Pons (tissue), 1 donor: ENCODE measurements at regions not wholly inside any gene's neighbourhood (a gene's known extent, or its start where the extent isn't known, plus 50 kb on each side); places are given as distances from the start of the nearest gene placed in this dataset.
A peak's percentile ranks its signal among the peaks of the same experiment; 100 is the strongest.

Source experiments
- DNase-seq: peaks from one replicate; pipeline ENCODE4 v3.0.0-alpha.2; 2016; ENCODE audit warnings: low spot score

GRCh38 chr6:19035461-19036195 lies 648.5 kb downstream of the RNF144B start:
- peak; percentile 84 for DNase-seq

- no peak for DNase-seq
These were observed 649.0 kb downstream of the RNF144B start for GRCh38 chr6:19036196-19036555.

- DNase-seq, result no peak
These were observed 650.5 kb downstream of the RNF144B start for GRCh38 chr6:19037607-19038006.

GRCh38 chr6:19039287-19039686 lies 652.1 kb downstream of the RNF144B start:
- DNase-seq, result no peak

GRCh38 chr6:19041906-19042305 lies 654.8 kb downstream of the RNF144B start:
- no peak for DNase-seq

GRCh38 chr6:19042420-19042819 lies 655.3 kb downstream of the RNF144B start:
- DNase-seq, result no peak

GRCh38 chr6:19050765-19051164 lies 663.6 kb downstream of the RNF144B start:
- no peak for DNase-seq

- no peak for DNase-seq
These were observed 665.1 kb downstream of the RNF144B start for GRCh38 chr6:19052219-19052618.

GRCh38 chr6:19059102-19059501 lies 672.0 kb downstream of the RNF144B start:
- no peak for DNase-seq

GRCh38 chr6:19067165-19067564 lies 680.0 kb downstream of the RNF144B start:
- no peak for DNase-seq

GRCh38 chr6:19070520-19070919 lies 683.4 kb downstream of the RNF144B start:
- DNase-seq, result no peak

GRCh38 chr6:19083801-19084200 lies 696.7 kb downstream of the RNF144B start:
- DNase-seq, result no peak

- no peak for DNase-seq
These were observed 699.3 kb downstream of the RNF144B start for GRCh38 chr6:19086480-19086879.

- no peak for DNase-seq
These were observed 700.1 kb downstream of the RNF144B start for GRCh38 chr6:19087296-19087695.

GRCh38 chr6:19087897-19088296 lies 700.7 kb downstream of the RNF144B start:
- no peak for DNase-seq

GRCh38 chr6:19100752-19101151 lies 713.6 kb downstream of the RNF144B start:
- no peak for DNase-seq

- DNase-seq, result no peak
These were observed 715.8 kb downstream of the RNF144B start for GRCh38 chr6:19102936-19103335.

GRCh38 chr6:19107468-19107867 lies 720.3 kb downstream of the RNF144B start:
- no peak for DNase-seq

GRCh38 chr6:19121521-19121920 lies 715.6 kb upstream of the ID4 start:
- DNase-seq, result no peak

GRCh38 chr6:19127081-19127480 lies 710.1 kb upstream of the ID4 start:
- DNase-seq, result no peak

- no peak for DNase-seq
These were observed 708.5 kb upstream of the ID4 start for GRCh38 chr6:19128701-19129100.

GRCh38 chr6:19135706-19136105 lies 701.5 kb upstream of the ID4 start:
- DNase-seq, result no peak

- peak; percentile 26 for DNase-seq
These were observed 699.7 kb upstream of the ID4 start for GRCh38 chr6:19137505-19137904.

- no peak for DNase-seq
These were observed 694.9 kb upstream of the ID4 start for GRCh38 chr6:19142275-19142674.
